ENCODE measurements at regions not wholly inside any gene's neighbourhood (a gene's known extent, or its start where the extent isn't known, plus 50 kb on each side); places are given as distances from the start of the nearest gene placed in this dataset.

- intact Hi-C loops (cut with micrococcal nuclease), result no loop called here
Observed at GRCh38 chr2:174669336-174669735, 71.7 kb upstream of the WIPF1 start.

- intact Hi-C loops (cut with micrococcal nuclease), result no loop called here
Observed at GRCh38 chr2:174668075-174668474, 70.5 kb upstream of the WIPF1 start.

GRCh38 chr2:174667250-174667860 lies 69.8 kb upstream of the WIPF1 start:
- intact Hi-C loops (cut with micrococcal nuclease), result no loop called here

GRCh38 chr2:174666845-174667244 lies 69.2 kb upstream of the WIPF1 start:
- intact Hi-C loops (cut with micrococcal nuclease), result no loop called here

GRCh38 chr2:174666312-174666711 lies 68.7 kb upstream of the WIPF1 start:
- intact Hi-C loops (cut with micrococcal nuclease), result no loop called here

GRCh38 chr2:174664084-174664759 lies 66.6 kb upstream of the WIPF1 start:
- intact Hi-C loops (cut with micrococcal nuclease), result no loop called here

GRCh38 chr2:174663550-174663949 lies 65.9 kb upstream of the WIPF1 start:
- intact Hi-C loops (cut with micrococcal nuclease), result no loop called here

GRCh38 chr2:174662859-174663258 lies 65.3 kb upstream of the WIPF1 start:
- intact Hi-C loops (cut with micrococcal nuclease), result no loop called here

GRCh38 chr2:174662459-174662858 lies 64.9 kb upstream of the WIPF1 start:
- intact Hi-C loops (cut with micrococcal nuclease), result no loop called here

GRCh38 chr2:174660984-174661675 lies 63.5 kb upstream of the WIPF1 start:
- intact Hi-C loops (cut with micrococcal nuclease), result no loop called here

GRCh38 chr2:174659069-174659900 lies 61.7 kb upstream of the WIPF1 start:
- intact Hi-C loops (cut with micrococcal nuclease), result no loop called here

GRCh38 chr2:174656676-174657176 lies 59.1 kb upstream of the WIPF1 start:
- intact Hi-C loops (cut with micrococcal nuclease), result no loop called here

GRCh38 chr2:174656035-174656434 lies 58.4 kb upstream of the WIPF1 start:
- intact Hi-C loops (cut with micrococcal nuclease), result no loop called here

- intact Hi-C loops (cut with micrococcal nuclease), result no loop called here
Observed at GRCh38 chr2:174654419-174654941, 56.9 kb upstream of the WIPF1 start.

- intact Hi-C loops (cut with micrococcal nuclease), result no loop called here
Observed at GRCh38 chr2:174648896-174649295, 51.3 kb upstream of the WIPF1 start.
